GM13977 (cell line): ENCODE measurements at regions not wholly inside any gene's neighbourhood (a gene's known extent, or its start where the extent isn't known, plus 50 kb on each side); places are given as distances from the start of the nearest gene placed in this dataset.

Source experiments
- DNase-seq: peaks from one replicate; pipeline ENCODE4 v3.0.0; 2012; ENCODE audit warnings: low spot score
- CTCF ChIP-seq: IDR thresholded peaks from 2 replicates; pipeline ENCODE4 v1.5.1; 2012; ENCODE audit warnings: mild to moderate bottlenecking, control low read depth; ENCODE audit not compliant: insufficient read depth; ENCODE audit errors: extremely low read depth, missing control alignments
- in situ Hi-C: fragments of 300-500 bp; cut with MboI; formaldehyde crosslinking; loops from one replicate; pipeline ENCODE4 v1.12.0; 2022; ENCODE audit warnings: low sequenced_read_pairs, low pct_unique_long_range_greater_than_20kb, mixed read lengths, inconsistent platforms; ENCODE audit not compliant: unreplicated experiment

- no peak for TF ChIP-seq CTCF
- in situ Hi-C loops = no loop called here
- DNase-seq = no peak
These were observed 306.1 kb downstream of the FBXW7 start for GRCh38 chr4:152229782-152230289.

- TF ChIP-seq CTCF = no peak
- in situ Hi-C loops = no loop called here
- no peak for DNase-seq
These were observed 310.2 kb downstream of the FBXW7 start for GRCh38 chr4:152225680-152226079.

- in situ Hi-C loops = no loop called here
- TF ChIP-seq CTCF = no peak
- no peak for DNase-seq
These were observed 311.0 kb downstream of the FBXW7 start for GRCh38 chr4:152224721-152225420.

- no peak for DNase-seq
- in situ Hi-C loops = no loop called here
- no peak for TF ChIP-seq CTCF
These were observed 311.7 kb downstream of the FBXW7 start for GRCh38 chr4:152224223-152224622.

GRCh38 chr4:152223600-152223999 is 312.3 kb downstream of the FBXW7 start:
- DNase-seq = no peak
- no peak for TF ChIP-seq CTCF
- in situ Hi-C loops = no loop called here

GRCh38 chr4:152221816-152222516 is 313.9 kb downstream of the FBXW7 start:
- no peak for TF ChIP-seq CTCF
- in situ Hi-C loops = no loop called here
- DNase-seq = no peak
